Osteocyte (in vitro differentiated cells): ENCODE measurements at regions not wholly inside any gene's neighbourhood (a gene's known extent, or its start where the extent isn't known, plus 50 kb on each side); places are given as distances from the start of the nearest gene placed in this dataset.
A peak's percentile ranks its signal among the peaks of the same experiment; 100 is the strongest.

Experiments used
- DNase-seq: peaks from one replicate; pipeline ENCODE4 v3.0.0; 2021; ENCODE audit warnings: mixed read lengths; ENCODE audit not compliant: unreplicated experiment; ENCODE audit errors: extremely low spot score
- H3K27ac Mint-ChIP-seq: one replicate; pipeline ENCODE4 v1.8.0; 2021; ENCODE audit warnings: mild to moderate bottlenecking, mixed read lengths; ENCODE audit not compliant: unreplicated experiment
- H3K27me3 Mint-ChIP-seq: one replicate; pipeline ENCODE4 v1.8.0; 2021; ENCODE audit warnings: mixed read lengths; ENCODE audit not compliant: unreplicated experiment
- H3K36me3 Mint-ChIP-seq: one replicate; pipeline ENCODE4 v1.8.0; 2021; ENCODE audit warnings: mixed read lengths; ENCODE audit not compliant: unreplicated experiment
- H3K4me1 Mint-ChIP-seq: one replicate; pipeline ENCODE4 v1.8.0; 2021; ENCODE audit warnings: mixed read lengths; ENCODE audit not compliant: unreplicated experiment
- H3K4me3 Mint-ChIP-seq: one replicate; pipeline ENCODE4 v1.8.0; 2021; ENCODE audit warnings: mild to moderate bottlenecking, moderate library complexity, mixed read lengths; ENCODE audit not compliant: unreplicated experiment
- H3K9me3 Mint-ChIP-seq: one replicate; pipeline ENCODE4 v1.8.0; 2021; ENCODE audit warnings: mixed read lengths; ENCODE audit not compliant: unreplicated experiment
- TF ChIP-seq, protein P1 (sequence below): fragments of 200-600 bp; sonication (generic); IDR thresholded peaks from 2 replicates; pipeline ENCODE4 v1.5.0; 2021; ENCODE audit warnings: antibody characterized with exemption, mild to moderate bottlenecking, moderate library complexity

DNA sequence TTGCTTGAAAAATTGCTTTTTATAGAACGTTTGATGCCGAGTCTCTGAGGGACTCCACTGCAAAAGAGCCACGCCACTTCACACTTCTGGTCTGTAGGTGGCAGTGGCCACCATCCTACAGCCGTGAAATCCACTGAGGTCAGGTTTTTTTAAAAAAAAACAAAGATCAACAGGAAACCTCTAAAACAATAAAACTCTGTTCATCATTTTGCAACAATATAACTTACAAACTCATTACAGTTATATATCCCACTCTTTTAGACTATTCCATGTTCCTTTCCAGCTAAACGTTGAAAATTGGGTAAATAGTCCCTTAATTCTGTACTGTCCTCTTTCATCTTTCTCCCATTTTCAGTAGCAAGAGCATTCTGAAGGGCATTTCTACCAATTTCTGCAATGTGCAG lies 64.6 kb upstream of the FMN2 start:
- Mint-ChIP-seq H3K4me1 (peaks cover 30% of the 10 kb centered on the region), H3K36me3 (no peaks in the 10 kb centered on the region), H3K27me3 (no peaks in the 10 kb centered on the region), H3K4me3 (no peak overlapping the region), H3K9me3 (no peaks in the 10 kb centered on the region), H3K27ac (no peak overlapping the region)
- no peak for DNase-seq
- TF ChIP-seq, protein P1, sequence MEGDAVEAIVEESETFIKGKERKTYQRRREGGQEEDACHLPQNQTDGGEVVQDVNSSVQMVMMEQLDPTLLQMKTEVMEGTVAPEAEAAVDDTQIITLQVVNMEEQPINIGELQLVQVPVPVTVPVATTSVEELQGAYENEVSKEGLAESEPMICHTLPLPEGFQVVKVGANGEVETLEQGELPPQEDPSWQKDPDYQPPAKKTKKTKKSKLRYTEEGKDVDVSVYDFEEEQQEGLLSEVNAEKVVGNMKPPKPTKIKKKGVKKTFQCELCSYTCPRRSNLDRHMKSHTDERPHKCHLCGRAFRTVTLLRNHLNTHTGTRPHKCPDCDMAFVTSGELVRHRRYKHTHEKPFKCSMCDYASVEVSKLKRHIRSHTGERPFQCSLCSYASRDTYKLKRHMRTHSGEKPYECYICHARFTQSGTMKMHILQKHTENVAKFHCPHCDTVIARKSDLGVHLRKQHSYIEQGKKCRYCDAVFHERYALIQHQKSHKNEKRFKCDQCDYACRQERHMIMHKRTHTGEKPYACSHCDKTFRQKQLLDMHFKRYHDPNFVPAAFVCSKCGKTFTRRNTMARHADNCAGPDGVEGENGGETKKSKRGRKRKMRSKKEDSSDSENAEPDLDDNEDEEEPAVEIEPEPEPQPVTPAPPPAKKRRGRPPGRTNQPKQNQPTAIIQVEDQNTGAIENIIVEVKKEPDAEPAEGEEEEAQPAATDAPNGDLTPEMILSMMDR = peak; percentile 99

DNA sequence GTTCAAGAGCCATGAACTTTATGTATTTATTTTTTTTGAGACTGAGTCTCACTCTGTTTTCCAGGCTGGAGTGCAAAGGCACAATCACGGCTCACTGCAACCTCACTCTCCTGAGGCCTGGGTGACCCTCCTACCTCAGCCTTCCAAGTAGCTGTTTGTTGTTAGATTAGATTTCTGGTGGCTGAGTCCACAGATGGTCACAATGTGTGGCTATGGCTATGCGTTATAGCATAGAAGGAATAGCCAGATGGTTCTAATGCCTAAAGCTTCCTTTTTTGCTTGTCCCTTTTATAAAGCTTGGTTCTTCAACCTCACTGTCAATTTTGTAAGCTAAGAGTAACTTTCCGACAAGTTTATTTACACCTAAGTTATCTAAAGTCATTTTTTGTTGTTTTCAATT lies 62.3 kb upstream of the FMN2 start:
- Mint-ChIP-seq H3K9me3 (peaks cover 3% of the 10 kb centered on the region), H3K36me3 (no peaks in the 10 kb centered on the region), H3K4me1 (peaks cover 32% of the 10 kb centered on the region), H3K4me3 (no peak overlapping the region), H3K27ac (peak overlapping the region; percentile 58), H3K27me3 (no peaks in the 10 kb centered on the region)
- TF ChIP-seq, protein P1 = no peak
- DNase-seq = no peak

DNA sequence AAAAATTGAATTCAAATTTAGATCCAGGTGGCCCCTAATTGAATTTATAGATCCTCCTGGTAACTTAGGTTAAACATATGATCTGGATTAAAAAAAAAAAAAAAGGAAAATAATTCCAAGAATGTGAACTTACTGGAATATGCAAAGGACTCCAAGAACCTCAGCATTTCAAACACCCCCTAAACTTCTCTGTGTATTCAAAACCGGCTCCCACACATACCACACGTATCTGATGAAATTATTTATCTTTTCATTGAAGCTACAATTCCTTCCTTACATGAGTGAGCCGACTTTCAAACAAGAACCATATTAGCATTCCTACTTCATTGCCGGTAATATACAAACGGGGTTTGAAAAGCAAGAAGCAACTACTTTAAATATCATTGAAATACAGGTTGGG lies 61.4 kb upstream of the FMN2 start:
- TF ChIP-seq, protein P1 = no peak
- no peak for DNase-seq
- Mint-ChIP-seq H3K4me1 (peaks cover 32% of the 10 kb centered on the region), H3K9me3 (peaks cover 3% of the 10 kb centered on the region), H3K4me3 (no peak overlapping the region), H3K27ac (peak overlapping the region; percentile 58), H3K27me3 (no peaks in the 10 kb centered on the region), H3K36me3 (no peaks in the 10 kb centered on the region)

DNA sequence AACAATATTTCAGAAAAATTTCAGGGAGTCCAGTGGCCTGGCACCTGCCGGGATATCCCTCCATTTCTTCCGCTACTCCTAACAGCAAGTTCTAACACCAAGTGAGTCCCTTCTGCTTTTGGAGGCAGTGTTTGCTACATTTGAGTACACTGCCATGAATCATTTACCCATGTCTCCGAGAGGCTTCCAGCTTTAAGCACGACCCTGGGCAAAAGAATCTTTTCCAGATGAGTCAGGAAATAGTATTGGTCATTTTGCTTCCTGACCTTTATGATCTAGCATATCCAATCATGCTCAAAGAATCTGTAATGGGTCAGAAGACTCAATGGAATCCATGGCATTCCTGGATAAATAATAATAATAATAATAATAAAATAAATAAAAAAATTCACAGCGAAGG lies 60.7 kb upstream of the FMN2 start:
- H3K36me3 Mint-ChIP-seq = no peaks in the 10 kb centered on the region
- H3K27me3 Mint-ChIP-seq = no peaks in the 10 kb centered on the region
- TF ChIP-seq, protein P1 = peak; percentile 16
- H3K4me3 Mint-ChIP-seq = no peak overlapping the region
- DNase-seq = no peak
- peaks cover 3% of the 10 kb centered on the region for H3K9me3 Mint-ChIP-seq
- peak overlapping the region; percentile 39 for H3K27ac Mint-ChIP-seq
- H3K4me1 Mint-ChIP-seq = peaks cover 32% of the 10 kb centered on the region

DNA sequence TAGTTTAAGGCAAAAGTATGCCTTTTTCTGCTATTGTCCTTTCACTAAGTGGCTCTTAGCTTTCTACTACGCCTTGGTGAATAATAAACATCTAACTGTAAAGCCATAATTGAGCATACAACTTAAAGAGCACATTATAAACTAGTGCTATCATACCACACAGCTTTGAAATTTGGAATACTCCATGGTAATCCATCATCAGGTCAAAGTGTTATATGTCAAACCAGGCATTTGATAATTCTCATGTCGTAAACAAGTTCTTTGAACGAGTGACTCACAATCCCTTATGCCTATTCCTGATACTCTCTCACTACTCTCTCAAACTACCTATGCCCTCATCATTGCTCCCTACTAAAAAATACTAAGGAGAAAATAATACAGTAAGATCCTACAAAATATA lies 60.3 kb upstream of the FMN2 start:
- H3K36me3 Mint-ChIP-seq = peaks cover 2% of the 10 kb centered on the region
- DNase-seq = no peak
- H3K27me3 Mint-ChIP-seq = no peaks in the 10 kb centered on the region
- peak overlapping the region; percentile 17 for H3K27ac Mint-ChIP-seq
- H3K9me3 Mint-ChIP-seq = peaks cover 6% of the 10 kb centered on the region
- TF ChIP-seq, protein P1 = no peak
- H3K4me1 Mint-ChIP-seq = peaks cover 32% of the 10 kb centered on the region
- no peak overlapping the region for H3K4me3 Mint-ChIP-seq
